Fibroblast of villous mesenchyme (primary cell): ENCODE measurements at regions not wholly inside any gene's neighbourhood (a gene's known extent, or its start where the extent isn't known, plus 50 kb on each side); places are given as distances from the start of the nearest gene placed in this dataset.

ENCODE experiments used
- DNase-seq: peaks from one replicate; pipeline ENCODE4 v3.0.0-alpha.2; 2010; ENCODE audit warnings: low read depth
- H3K4me3 ChIP-seq: 2 replicates; pipeline ENCODE4 v1.5.1; 2011; ENCODE audit warnings: low read depth, mild to moderate bottlenecking, low read length
- CTCF ChIP-seq: IDR thresholded peaks from 2 replicates; pipeline ENCODE4 v1.5.1; 2012; ENCODE audit warnings: low read depth, mild to moderate bottlenecking, low read length; ENCODE audit not compliant: insufficient read depth

- DNase-seq: no peak
- H3K4me3 ChIP-seq: no peak overlapping the region
- no peak for TF ChIP-seq CTCF
Measured at GRCh38 chr16:47888734-47889133, 267.1 kb downstream of the ABCC12 start.

GRCh38 chr16:47888142-47888541 is 267.7 kb downstream of the ABCC12 start:
- peak; percentile 25 for DNase-seq
- no peak overlapping the region for H3K4me3 ChIP-seq
- TF ChIP-seq CTCF: no peak

GRCh38 chr16:47887496-47887895 is 268.3 kb downstream of the ABCC12 start:
- peak; percentile 2 for DNase-seq
- H3K4me3 ChIP-seq: no peak overlapping the region
- TF ChIP-seq CTCF: no peak

GRCh38 chr16:47886631-47887415 is 269.0 kb downstream of the ABCC12 start:
- no peak for TF ChIP-seq CTCF
- peak; percentile 37 for DNase-seq

DNA sequence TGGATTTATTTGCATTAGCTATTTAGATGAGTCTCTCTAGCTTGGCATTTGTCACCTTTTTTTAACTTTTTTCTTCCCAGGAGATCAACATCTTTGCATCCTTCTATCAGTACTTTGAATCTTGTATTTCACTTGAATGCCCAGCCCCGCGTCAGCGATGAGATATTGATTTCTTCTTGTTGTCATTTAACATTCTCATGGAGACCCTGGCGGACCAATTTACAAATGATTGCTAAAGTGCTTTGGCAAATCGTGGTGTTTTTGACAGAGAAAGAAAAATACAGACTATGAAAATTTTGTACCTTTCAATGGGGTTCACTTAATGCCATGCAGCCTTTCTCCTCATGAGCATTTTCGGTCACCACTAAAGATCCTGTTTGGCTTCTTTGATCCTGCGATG is 269.7 kb downstream of the ABCC12 start:
- no peak for DNase-seq
- no peak for TF ChIP-seq CTCF
- no peak overlapping the region for H3K4me3 ChIP-seq

More at GRCh38 chr16:47886631-47887415, 269.0 kb downstream of the ABCC12 start:
- H3K4me3 ChIP-seq: no peak overlapping the region

DNA sequence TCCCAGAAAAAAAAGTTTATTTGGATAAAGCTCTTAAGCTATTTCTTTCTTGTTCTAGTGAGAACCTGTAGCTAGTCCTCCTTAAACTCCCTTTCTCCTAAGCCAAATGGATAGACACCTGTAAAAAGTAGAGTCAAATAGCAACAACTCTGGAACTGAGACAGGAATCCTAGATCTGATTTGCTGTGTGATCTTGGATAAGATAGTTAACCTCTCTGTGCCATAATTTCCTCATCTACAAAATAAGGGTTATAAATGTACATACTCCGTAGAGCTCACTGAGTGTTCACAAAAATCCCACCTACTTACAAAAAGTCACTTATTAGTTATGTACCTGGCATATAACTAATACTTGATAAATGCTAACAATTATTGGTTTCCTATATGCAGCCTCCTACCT is 270.3 kb downstream of the ABCC12 start:
- H3K4me3 ChIP-seq: no peak overlapping the region
- no peak for DNase-seq
- no peak for TF ChIP-seq CTCF

DNA sequence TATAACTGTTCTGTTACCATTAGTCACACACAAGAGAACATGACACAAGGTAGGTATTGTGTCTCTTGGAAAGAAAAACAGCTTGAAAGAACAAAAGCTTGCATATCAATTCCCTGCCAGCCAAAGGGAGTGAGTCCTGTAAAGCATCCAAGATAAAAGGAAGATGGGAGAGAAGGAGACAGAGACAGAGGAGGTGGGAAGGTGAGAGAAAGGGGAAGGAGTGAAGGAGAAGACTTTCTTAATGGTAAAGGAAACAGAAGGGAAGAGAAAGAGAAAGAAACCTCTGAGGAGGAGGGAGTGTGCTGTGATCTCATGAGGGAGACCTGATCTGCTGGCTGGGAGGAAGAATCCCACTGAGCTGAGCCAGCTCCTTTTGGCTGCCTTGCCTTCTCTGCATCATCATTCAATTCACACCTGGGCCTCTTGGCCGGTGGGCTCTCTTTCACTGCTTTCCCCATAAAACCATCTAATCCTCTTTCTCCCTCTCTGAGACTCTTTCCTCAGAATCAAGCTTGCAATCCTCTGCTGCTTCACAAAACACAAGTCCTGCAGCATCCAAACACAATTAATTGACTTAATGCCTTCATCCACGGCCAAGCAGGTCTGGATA is 271.6 kb downstream of the ABCC12 start:
- no peak for DNase-seq
- no peak overlapping the region for H3K4me3 ChIP-seq
- TF ChIP-seq CTCF: no peak
